GM10248 (cell line): ENCODE measurements at regions not wholly inside any gene's neighbourhood (a gene's known extent, or its start where the extent isn't known, plus 50 kb on each side); places are given as distances from the start of the nearest gene placed in this dataset.

Source experiments
- CTCF ChIA-PET: fragments of 300-600 bp; sonication (Branson Sonifier 250); formaldehyde crosslinking; extraction: SDS; loops from one replicate; lab custom pipeline; 2021; ENCODE audit warnings: antibody characterized with exemption; lab: Yijun Ruan, JAX
- POLR2A ChIA-PET: fragments of 350-650 bp; sonication (Branson Sonifier 250); formaldehyde crosslinking; extraction: SDS; loops from one replicate; lab custom pipeline; 2020; ENCODE audit warnings: antibody characterized with exemption; lab: Yijun Ruan, JAX
- DNase-seq: peaks from one replicate; pipeline ENCODE4 v3.0.0; 2012; ENCODE audit errors: extremely low spot score
- CTCF ChIP-seq: IDR thresholded peaks from 2 replicates; pipeline ENCODE4 v1.5.1; 2012; ENCODE audit warnings: mild to moderate bottlenecking, low read depth; ENCODE audit errors: extremely low read depth, missing control alignments, control extremely low read depth

- ChIA-PET POLR2A (no interaction called here), CTCF (no interaction called here)
- TF ChIP-seq CTCF: no peak
- no peak for DNase-seq
These were observed 1412.7 kb upstream of the IGFBP7 start for GRCh38 chr4:58522765-58523382.

- DNase-seq: no peak
- CTCF ChIA-PET: no interaction called here
- POLR2A ChIA-PET: no interaction called here
- TF ChIP-seq CTCF: no peak
These were observed 1405.0 kb upstream of the IGFBP7 start for GRCh38 chr4:58515226-58515625.

GRCh38 chr4:58514299-58514698 lies 1404.1 kb upstream of the IGFBP7 start:
- DNase-seq: no peak
- ChIA-PET CTCF (no interaction called here), POLR2A (no interaction called here)
- no peak for TF ChIP-seq CTCF

GRCh38 chr4:58510652-58511051 lies 1400.5 kb upstream of the IGFBP7 start:
- TF ChIP-seq CTCF: no peak
- ChIA-PET POLR2A (no interaction called here), CTCF (no interaction called here)
- DNase-seq: no peak

- ChIA-PET POLR2A (no interaction called here), CTCF (no interaction called here)
- no peak for TF ChIP-seq CTCF
- no peak for DNase-seq
These were observed 1396.9 kb upstream of the IGFBP7 start for GRCh38 chr4:58507079-58507478.

GRCh38 chr4:58502839-58503238 lies 1392.7 kb upstream of the IGFBP7 start:
- CTCF ChIA-PET: interaction anchor here (0.9 to 1.0 kb wide), 2 partner anchors 9 to 14 kb away, joined by 3 to 4 read pairs; no protein-coding TSS in a partner anchor

More at GRCh38 chr4:58502839-58503238, 1392.7 kb upstream of the IGFBP7 start:
- POLR2A ChIA-PET: no interaction called here
- no peak for TF ChIP-seq CTCF
- DNase-seq: no peak
